SK-N-SH (cell line): ENCODE measurements at regions not wholly inside any gene's neighbourhood (a gene's known extent, or its start where the extent isn't known, plus 50 kb on each side); places are given as distances from the start of the nearest gene placed in this dataset.

ENCODE experiments used
- CTCF ChIA-PET: fragments of 300-600, 350-600 bp; formaldehyde crosslinking; extraction: SDS; loops from one replicate; lab custom pipeline; 2021; lab: Yijun Ruan, JAX
- POLR2A ChIA-PET: fragments of 350-600 bp; sonication (Branson Sonifier 250); formaldehyde crosslinking; extraction: SDS; loops from one replicate; lab custom pipeline; 2020; ENCODE audit warnings: antibody characterized with exemption, inconsistent platforms; lab: Yijun Ruan, JAX
- DNase-seq: peaks from one replicate; pipeline ENCODE4 v3.0.0; 2012
- H2AFZ ChIP-seq: fragments of 200-600 bp; sonication (generic); 2 replicates; pipeline ENCODE4 v1.8.1; 2016; ENCODE audit warnings: antibody characterized with exemption, mild to moderate bottlenecking, low read depth
- H3F3A ChIP-seq: fragments of 200-600 bp; sonication (generic); replicated peaks from 2 replicates; pipeline ENCODE3; 2016; ENCODE audit warnings: antibody characterized with exemption, mild to moderate bottlenecking; ENCODE audit not compliant: insufficient read depth
- H3K27ac ChIP-seq, 2 experiments: fragments of 200-500 bp in 1 of 2; fragments of 200-600 bp in 1 of 2; sonication (Bioruptor generic) in 1 of 2; sonication (generic), shearing (Covaris generic) in 1 of 2; 2 replicates each; pipeline versions ENCODE4 v1.5.1 to v1.6.1; 2014 to 2016; ENCODE audit warnings: low read depth in 2 of 2, inconsistent platforms in 1 of 2, low read length in 1 of 2, mild to moderate bottlenecking in 1 of 2, mixed read lengths in 1 of 2
- H3K27me3 ChIP-seq: fragments of 200-600 bp; sonication (generic), shearing (Covaris generic); 2 replicates; pipeline ENCODE4 v1.6.1; 2016; ENCODE audit warnings: mixed run types; ENCODE audit not compliant: insufficient read depth
- H3K36me3 ChIP-seq, 2 experiments: fragments of 200-500 bp in 1 of 2; fragments of 200-600 bp in 1 of 2; sonication (Bioruptor generic) in 1 of 2; sonication (generic) in 1 of 2; replicated peaks in 1 of 2; 2 replicates each; pipeline versions ENCODE3 to v1.5.1; 2014 to 2016; ENCODE audit warnings: low read length in 1 of 2, mild to moderate bottlenecking in 1 of 2; ENCODE audit not compliant: insufficient read depth in 2 of 2, control insufficient read depth in 1 of 2
- H3K4me1 ChIP-seq, 2 experiments: fragments of 200-500 bp in 1 of 2; fragments of 200-600 bp in 1 of 2; sonication (Bioruptor generic) in 1 of 2; sonication (generic), shearing (Covaris generic) in 1 of 2; 2 replicates each; pipeline versions ENCODE4 v1.5.1 to v1.6.1; 2014 to 2016; ENCODE audit warnings: low read depth in 1 of 2, low read length in 1 of 2, mixed run types in 1 of 2; ENCODE audit not compliant: insufficient read depth in 2 of 2, control insufficient read depth in 1 of 2
- H3K4me2 ChIP-seq: fragments of 200-600 bp; sonication (generic), shearing (Covaris generic); 2 replicates; pipeline ENCODE4 v1.6.1; 2017; ENCODE audit warnings: mixed run types
- H3K4me3 ChIP-seq, 2 experiments: fragments of 200-500 bp in 1 of 2; fragments of 200-600 bp in 1 of 2; sonication (Bioruptor generic) in 1 of 2; sonication (generic), shearing (Covaris generic) in 1 of 2; 2 replicates each; pipeline versions ENCODE4 v1.5.1 to v1.8.1; 2014 to 2016; ENCODE audit warnings: low read depth in 2 of 2, inconsistent platforms in 1 of 2, low read length in 1 of 2, mild to moderate bottlenecking in 1 of 2, mixed read lengths in 1 of 2, moderate library complexity in 1 of 2
- H3K79me2 ChIP-seq: fragments of 200-600 bp; sonication (generic); 2 replicates; pipeline ENCODE4 v1.8.1; 2017; ENCODE audit warnings: mild to moderate bottlenecking; ENCODE audit not compliant: insufficient read depth
- H3K9ac ChIP-seq: fragments of 200-600 bp; sonication (generic); 2 replicates; pipeline ENCODE4 v1.6.1; 2017; ENCODE audit warnings: mixed run types
- H3K9me2 ChIP-seq: fragments of 200-600 bp; sonication (generic); 2 replicates; pipeline ENCODE4 v1.6.1; 2017; ENCODE audit warnings: mixed run types
- H3K9me3 ChIP-seq: fragments of 200-600 bp; sonication (generic); 2 replicates; pipeline ENCODE4 v1.6.1; 2017; ENCODE audit warnings: mixed run types, mild to moderate bottlenecking, moderate library complexity
- H4K20me1 ChIP-seq: fragments of 200-600 bp; sonication (generic); 2 replicates; pipeline ENCODE4 v1.6.1; 2017; ENCODE audit warnings: mild to moderate bottlenecking, mixed run types; ENCODE audit not compliant: insufficient read depth
- EZH2phosphoT487 ChIP-seq: fragments of 200-600 bp; sonication (generic); IDR thresholded peaks from 2 replicates; pipeline ENCODE4 v1.6.1; 2017; ENCODE audit warnings: low read depth, mixed run types, mild to moderate bottlenecking, antibody characterized with exemption, moderate library complexity, borderline replicate concordance
- RFX5 ChIP-seq: IDR thresholded peaks from 2 replicates; pipeline ENCODE4 v1.6.1; 2012; ENCODE audit warnings: mild to moderate bottlenecking, improper control_type of control experiment, low read length
- SIN3A ChIP-seq: IDR thresholded peaks from 2 replicates; pipeline ENCODE4 v1.6.1; 2012; ENCODE audit warnings: low read depth, mild to moderate bottlenecking, low read length, moderate library complexity, borderline replicate concordance
- SMC3 ChIP-seq: IDR thresholded peaks from 2 replicates; pipeline ENCODE4 v1.6.1; 2012; ENCODE audit warnings: low read depth, low read length, improper control_type of control experiment
- WGBS: methylation state at CpG from one replicate; pipeline ENCODE4 v1.1.6; 2017; ENCODE audit warnings: low lambda C conversion rate; 5-methylcytosine and 5-hydroxymethylcytosine counted together
- TF ChIP-seq, protein P1 (sequence below): IDR thresholded peaks from 2 replicates; pipeline ENCODE4 v1.6.1; 2012; ENCODE audit warnings: mild to moderate bottlenecking, low read depth, low read length, moderate library complexity

DNA sequence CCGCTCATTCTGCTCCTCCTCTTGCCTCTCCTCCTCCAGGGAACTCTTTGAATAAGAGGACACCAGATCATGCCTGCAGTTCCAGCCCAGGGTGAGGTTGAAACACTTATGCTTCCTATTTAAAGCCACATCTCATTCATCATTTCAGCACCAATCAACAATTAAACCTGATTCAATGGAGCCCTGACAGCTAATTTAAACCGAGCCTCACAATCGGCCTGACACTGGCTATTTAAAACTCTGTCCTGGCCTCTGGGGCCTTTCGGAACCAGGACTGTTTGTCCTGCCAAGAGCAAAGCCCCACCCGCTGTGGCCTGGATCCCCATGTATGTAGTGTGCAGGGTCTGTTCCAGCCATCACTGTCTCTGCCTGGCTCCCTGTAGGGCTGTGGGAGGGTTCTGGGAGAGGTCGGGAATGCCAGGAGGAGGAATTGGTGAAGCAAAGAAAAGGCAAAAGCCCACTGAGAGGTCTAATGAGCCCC, 97.4 kb downstream of the MCFD2 start:
- H3K27ac ChIP-seq: no peak overlapping the region
- TF ChIP-seq SMC3 (no peak), SIN3A (no peak), EZH2phosphoT487 (no peak)
- TF ChIP-seq, all 33 proteins: peak for 0
- no peaks in the 10 kb centered on the region for H3K79me2 ChIP-seq
- peaks cover 13 to 16% of the 10 kb centered on the region in 2 experiments for H3K4me1 ChIP-seq
- no peak overlapping the region for H3K4me3 ChIP-seq
- no peaks in the 10 kb centered on the region for H3K36me3 ChIP-seq
- H3K9ac ChIP-seq: no peak overlapping the region
- peaks cover 6% of the 10 kb centered on the region for H3F3A ChIP-seq
- ChIA-PET CTCF (interaction anchor here (1.1 to 1.2 kb wide), 2 partner anchors 10 to 18 kb away, joined by 3 to 4 read pairs; no protein-coding TSS in a partner anchor), POLR2A (no interaction called here)
- DNase-seq: no peak
- no peaks in the 10 kb centered on the region for H3K27me3 ChIP-seq
- H3K4me2 ChIP-seq: no peak overlapping the region
- H3K9me3 ChIP-seq: no peaks in the 10 kb centered on the region
- H2AFZ ChIP-seq: no peak overlapping the region
- 94% methylated on average over 6 of the region's 6 CpGs for WGBS
- H3K9me2 ChIP-seq: no peaks in the 10 kb centered on the region
- no peaks in the 10 kb centered on the region for H4K20me1 ChIP-seq

DNA sequence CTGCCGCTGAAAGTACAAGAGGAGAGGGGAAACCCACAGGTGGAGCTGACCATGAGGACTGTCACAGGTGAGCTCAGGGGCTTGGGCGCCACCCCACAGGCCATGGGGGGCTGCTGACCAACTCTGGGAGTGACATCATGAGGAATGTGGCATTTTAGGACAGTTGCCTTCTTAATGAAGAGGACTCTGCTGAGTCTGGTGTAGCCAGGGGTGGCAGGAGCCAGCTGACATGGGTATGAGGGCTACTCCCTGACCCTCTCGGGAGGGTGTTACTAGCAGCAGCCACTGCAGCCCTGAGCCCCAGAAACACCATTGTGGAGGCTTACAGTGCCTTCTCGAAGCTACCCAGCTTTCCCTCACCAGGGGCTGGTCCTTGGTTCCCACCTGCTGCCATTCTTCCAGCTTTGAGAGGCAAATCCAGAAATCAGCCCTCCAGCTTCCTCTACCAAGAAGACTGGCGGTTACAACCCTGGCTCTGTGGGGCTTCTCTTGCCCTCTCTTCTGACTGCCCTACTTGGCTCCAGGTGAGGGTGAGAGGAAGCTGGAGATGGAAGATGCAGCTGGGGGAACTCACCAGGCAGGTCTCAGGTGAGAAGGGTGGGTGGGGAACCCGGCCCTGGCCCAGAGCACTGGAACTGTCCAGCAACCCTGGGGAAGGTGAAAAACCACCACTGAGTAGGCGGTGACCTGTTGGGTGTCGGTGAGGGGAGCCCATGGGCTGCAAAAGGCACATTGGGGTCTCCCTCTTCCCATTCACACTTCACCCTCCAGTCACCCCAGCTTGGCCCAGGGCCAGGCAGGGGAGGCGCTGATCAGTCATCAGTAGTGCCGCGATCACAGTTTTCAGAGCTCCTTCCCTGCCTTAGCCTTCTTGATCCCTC, 98.5 kb downstream of the MCFD2 start:
- no peaks in the 10 kb centered on the region for H3K27me3 ChIP-seq

More for the DNA sequence above, 98.5 kb downstream of the MCFD2 start:
- H3K4me1 ChIP-seq: peaks cover 22 to 27% of the 10 kb centered on the region in 2 experiments
- TF ChIP-seq, protein P1, sequence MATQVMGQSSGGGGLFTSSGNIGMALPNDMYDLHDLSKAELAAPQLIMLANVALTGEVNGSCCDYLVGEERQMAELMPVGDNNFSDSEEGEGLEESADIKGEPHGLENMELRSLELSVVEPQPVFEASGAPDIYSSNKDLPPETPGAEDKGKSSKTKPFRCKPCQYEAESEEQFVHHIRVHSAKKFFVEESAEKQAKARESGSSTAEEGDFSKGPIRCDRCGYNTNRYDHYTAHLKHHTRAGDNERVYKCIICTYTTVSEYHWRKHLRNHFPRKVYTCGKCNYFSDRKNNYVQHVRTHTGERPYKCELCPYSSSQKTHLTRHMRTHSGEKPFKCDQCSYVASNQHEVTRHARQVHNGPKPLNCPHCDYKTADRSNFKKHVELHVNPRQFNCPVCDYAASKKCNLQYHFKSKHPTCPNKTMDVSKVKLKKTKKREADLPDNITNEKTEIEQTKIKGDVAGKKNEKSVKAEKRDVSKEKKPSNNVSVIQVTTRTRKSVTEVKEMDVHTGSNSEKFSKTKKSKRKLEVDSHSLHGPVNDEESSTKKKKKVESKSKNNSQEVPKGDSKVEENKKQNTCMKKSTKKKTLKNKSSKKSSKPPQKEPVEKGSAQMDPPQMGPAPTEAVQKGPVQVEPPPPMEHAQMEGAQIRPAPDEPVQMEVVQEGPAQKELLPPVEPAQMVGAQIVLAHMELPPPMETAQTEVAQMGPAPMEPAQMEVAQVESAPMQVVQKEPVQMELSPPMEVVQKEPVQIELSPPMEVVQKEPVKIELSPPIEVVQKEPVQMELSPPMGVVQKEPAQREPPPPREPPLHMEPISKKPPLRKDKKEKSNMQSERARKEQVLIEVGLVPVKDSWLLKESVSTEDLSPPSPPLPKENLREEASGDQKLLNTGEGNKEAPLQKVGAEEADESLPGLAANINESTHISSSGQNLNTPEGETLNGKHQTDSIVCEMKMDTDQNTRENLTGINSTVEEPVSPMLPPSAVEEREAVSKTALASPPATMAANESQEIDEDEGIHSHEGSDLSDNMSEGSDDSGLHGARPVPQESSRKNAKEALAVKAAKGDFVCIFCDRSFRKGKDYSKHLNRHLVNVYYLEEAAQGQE: peak; percentile 83
- no peak for TF ChIP-seq RFX5
- no peak for TF ChIP-seq SMC3
- TF ChIP-seq, all 33 proteins: peak for 1
- no peak overlapping the region for H3K4me3 ChIP-seq
- no peaks in the 10 kb centered on the region for H3K36me3 ChIP-seq
- no peaks in the 10 kb centered on the region for H3K9me2 ChIP-seq
- ChIA-PET CTCF (interaction anchor here (0.7 to 1.3 kb wide), 7 partner anchors 11 to 62 kb away, joined by 3 to 4 read pairs (median 3); no protein-coding TSS in a partner anchor), POLR2A (no interaction called here)
- H3K9me3 ChIP-seq: no peaks in the 10 kb centered on the region
- H3K4me2 ChIP-seq: no peak overlapping the region
- no peak overlapping the region for H3K27ac ChIP-seq
- no peak overlapping the region for H2AFZ ChIP-seq
- H4K20me1 ChIP-seq: no peaks in the 10 kb centered on the region
- H3K79me2 ChIP-seq: no peaks in the 10 kb centered on the region
- peaks cover 17% of the 10 kb centered on the region for H3F3A ChIP-seq
- no peak overlapping the region for H3K9ac ChIP-seq
- DNase-seq: no peak
- 84% methylated on average over 11 of the region's 11 CpGs for WGBS
